ENCODE measurements at regions not wholly inside any gene's neighbourhood (a gene's known extent, or its start where the extent isn't known, plus 50 kb on each side); places are given as distances from the start of the nearest gene placed in this dataset.

GRCh38 chr17:33816842-33817617 lies 438.1 kb upstream of the CCL2 start:
- WGBS: 82% methylated on average over 9 of the region's 9 CpGs
- H3K36me3 ChIP-seq (ENCODE audit: insufficient read depth, low read length): no peaks in the 10 kb centered on the region
- no peak overlapping the region for H3K27ac ChIP-seq (ENCODE audit: low read depth, low read length)
- H3K27me3 ChIP-seq (ENCODE audit: insufficient read depth, low read length): no peaks in the 10 kb centered on the region
- no peak overlapping the region for H3K4me3 ChIP-seq (ENCODE audit: low read length)
- H3K9me3 ChIP-seq (ENCODE audit: insufficient read depth, low read depth, low read length): no peaks in the 10 kb centered on the region
- no peak overlapping the region for H3K9ac ChIP-seq (ENCODE audit: low read depth, low read length)
- H3K4me1 ChIP-seq (ENCODE audit: insufficient read depth, low read length): peaks cover 6% of the 10 kb centered on the region; the same call in 1 of the 2 replicates

- Histone ChIP-seq H3K9me3 (ENCODE audit: insufficient read depth, low read depth, low read length) (no peaks in the 10 kb centered on the region), H3K27me3 (ENCODE audit: insufficient read depth, low read length) (no peaks in the 10 kb centered on the region), H3K36me3 (ENCODE audit: insufficient read depth, low read length) (no peaks in the 10 kb centered on the region), H3K4me1 (ENCODE audit: insufficient read depth, low read length) (no peaks in the 10 kb centered on the region), H3K9ac (ENCODE audit: low read depth, low read length) (no peak overlapping the region), H3K4me3 (ENCODE audit: low read length) (no peak overlapping the region), H3K27ac (ENCODE audit: low read depth, low read length) (no peak overlapping the region)
- WGBS: 94% methylated on average over 4 of the region's 4 CpGs
Observed at GRCh38 chr17:33819539-33819938, 435.5 kb upstream of the CCL2 start.

GRCh38 chr17:33832262-33832661 lies 422.8 kb upstream of the CCL2 start:
- no peak overlapping the region for H3K9ac ChIP-seq (ENCODE audit: low read depth, low read length)
- no peak overlapping the region for H3K27ac ChIP-seq (ENCODE audit: low read depth, low read length)
- no peaks in the 10 kb centered on the region for H3K4me1 ChIP-seq (ENCODE audit: insufficient read depth, low read length)
- WGBS: 57% methylated on average over 2 of the region's 2 CpGs
- no peaks in the 10 kb centered on the region for H3K36me3 ChIP-seq (ENCODE audit: insufficient read depth, low read length)
- no peaks in the 10 kb centered on the region for H3K27me3 ChIP-seq (ENCODE audit: insufficient read depth, low read length)
- H3K4me3 ChIP-seq (ENCODE audit: low read length): no peak overlapping the region
- no peaks in the 10 kb centered on the region for H3K9me3 ChIP-seq (ENCODE audit: insufficient read depth, low read depth, low read length)

GRCh38 chr17:33837281-33837680 lies 417.8 kb upstream of the CCL2 start:
- no peak overlapping the region for H3K27ac ChIP-seq (ENCODE audit: low read depth, low read length)
- H3K9me3 ChIP-seq (ENCODE audit: insufficient read depth, low read depth, low read length): no peaks in the 10 kb centered on the region
- H3K4me1 ChIP-seq (ENCODE audit: insufficient read depth, low read length): no peaks in the 10 kb centered on the region
- no peaks in the 10 kb centered on the region for H3K36me3 ChIP-seq (ENCODE audit: insufficient read depth, low read length)
- H3K27me3 ChIP-seq (ENCODE audit: insufficient read depth, low read length): no peaks in the 10 kb centered on the region
- H3K9ac ChIP-seq (ENCODE audit: low read depth, low read length): no peak overlapping the region
- H3K4me3 ChIP-seq (ENCODE audit: low read length): no peak overlapping the region

GRCh38 chr17:33838281-33838680 lies 416.8 kb upstream of the CCL2 start:
- H3K27me3 ChIP-seq (ENCODE audit: insufficient read depth, low read length): no peaks in the 10 kb centered on the region
- no peaks in the 10 kb centered on the region for H3K4me1 ChIP-seq (ENCODE audit: insufficient read depth, low read length)
- H3K9me3 ChIP-seq (ENCODE audit: insufficient read depth, low read depth, low read length): no peaks in the 10 kb centered on the region
- H3K4me3 ChIP-seq (ENCODE audit: low read length): no peak overlapping the region
- 90% methylated on average over 2 of the region's 2 CpGs for WGBS
- H3K9ac ChIP-seq (ENCODE audit: low read depth, low read length): no peak overlapping the region
- H3K36me3 ChIP-seq (ENCODE audit: insufficient read depth, low read length): no peaks in the 10 kb centered on the region
- no peak overlapping the region for H3K27ac ChIP-seq (ENCODE audit: low read depth, low read length)

- no peak overlapping the region for H3K9ac ChIP-seq (ENCODE audit: low read depth, low read length)
- H3K4me1 ChIP-seq (ENCODE audit: insufficient read depth, low read length): no peaks in the 10 kb centered on the region
- H3K9me3 ChIP-seq (ENCODE audit: insufficient read depth, low read depth, low read length): no peaks in the 10 kb centered on the region
- H3K4me3 ChIP-seq (ENCODE audit: low read length): no peak overlapping the region
- no peaks in the 10 kb centered on the region for H3K36me3 ChIP-seq (ENCODE audit: insufficient read depth, low read length)
- H3K27me3 ChIP-seq (ENCODE audit: insufficient read depth, low read length): no peaks in the 10 kb centered on the region
- 74% methylated on average over 4 of the region's 4 CpGs for WGBS
- H3K27ac ChIP-seq (ENCODE audit: low read depth, low read length): no peak overlapping the region
Observed at GRCh38 chr17:33847900-33848299, 407.2 kb upstream of the CCL2 start.

- Histone ChIP-seq H3K4me3 (ENCODE audit: low read length) (no peak overlapping the region), H3K27ac (ENCODE audit: low read depth, low read length) (no peak overlapping the region), H3K27me3 (ENCODE audit: insufficient read depth, low read length) (no peaks in the 10 kb centered on the region), H3K4me1 (ENCODE audit: insufficient read depth, low read length) (no peaks in the 10 kb centered on the region), H3K36me3 (ENCODE audit: insufficient read depth, low read length) (no peaks in the 10 kb centered on the region), H3K9ac (ENCODE audit: low read depth, low read length) (no peak overlapping the region), H3K9me3 (ENCODE audit: insufficient read depth, low read depth, low read length) (no peaks in the 10 kb centered on the region)
- WGBS: 97% methylated on average over 3 of the region's 3 CpGs
Observed at GRCh38 chr17:33848433-33848832, 406.7 kb upstream of the CCL2 start.

GRCh38 chr17:33854596-33854995 lies 400.5 kb upstream of the CCL2 start:
- WGBS: 85% methylated on average over 2 of the region's 2 CpGs
- Histone ChIP-seq H3K27ac (ENCODE audit: low read depth, low read length) (no peak overlapping the region), H3K9me3 (ENCODE audit: insufficient read depth, low read depth, low read length) (no peaks in the 10 kb centered on the region), H3K9ac (ENCODE audit: low read depth, low read length) (no peak overlapping the region), H3K36me3 (ENCODE audit: insufficient read depth, low read length) (no peaks in the 10 kb centered on the region), H3K27me3 (ENCODE audit: insufficient read depth, low read length) (no peaks in the 10 kb centered on the region), H3K4me3 (ENCODE audit: low read length) (no peak overlapping the region), H3K4me1 (ENCODE audit: insufficient read depth, low read length) (peaks cover 6% of the 10 kb centered on the region)

- Histone ChIP-seq H3K9ac (ENCODE audit: low read depth, low read length) (no peak overlapping the region), H3K36me3 (ENCODE audit: insufficient read depth, low read length) (no peaks in the 10 kb centered on the region), H3K4me3 (ENCODE audit: low read length) (no peak overlapping the region), H3K27ac (ENCODE audit: low read depth, low read length) (no peak overlapping the region), H3K27me3 (ENCODE audit: insufficient read depth, low read length) (no peaks in the 10 kb centered on the region), H3K4me1 (ENCODE audit: insufficient read depth, low read length) (peaks cover 6% of the 10 kb centered on the region), H3K9me3 (ENCODE audit: insufficient read depth, low read depth, low read length) (no peaks in the 10 kb centered on the region)
- WGBS: 65% methylated on average over 6 of the region's 6 CpGs
Observed at GRCh38 chr17:33858121-33858520, 397.0 kb upstream of the CCL2 start.

GRCh38 chr17:33858682-33859081 lies 396.4 kb upstream of the CCL2 start:
- no peak overlapping the region for H3K9ac ChIP-seq (ENCODE audit: low read depth, low read length)
- no peaks in the 10 kb centered on the region for H3K36me3 ChIP-seq (ENCODE audit: insufficient read depth, low read length)
- H3K4me1 ChIP-seq (ENCODE audit: insufficient read depth, low read length): peaks cover 6% of the 10 kb centered on the region
- H3K27me3 ChIP-seq (ENCODE audit: insufficient read depth, low read length): no peaks in the 10 kb centered on the region
- no peak overlapping the region for H3K4me3 ChIP-seq (ENCODE audit: low read length)
- no peaks in the 10 kb centered on the region for H3K9me3 ChIP-seq (ENCODE audit: insufficient read depth, low read depth, low read length)
- H3K27ac ChIP-seq (ENCODE audit: low read depth, low read length): no peak overlapping the region
- 100% methylated on average over 1 of the region's 1 CpG for WGBS

- Histone ChIP-seq H3K36me3 (ENCODE audit: insufficient read depth, low read length) (no peaks in the 10 kb centered on the region), H3K27ac (ENCODE audit: low read depth, low read length) (no peak overlapping the region), H3K4me1 (ENCODE audit: insufficient read depth, low read length) (peaks cover 6% of the 10 kb centered on the region), H3K9ac (ENCODE audit: low read depth, low read length) (no peak overlapping the region), H3K4me3 (ENCODE audit: low read length) (no peak overlapping the region), H3K9me3 (ENCODE audit: insufficient read depth, low read depth, low read length) (no peaks in the 10 kb centered on the region), H3K27me3 (ENCODE audit: insufficient read depth, low read length) (no peaks in the 10 kb centered on the region)
- 83% methylated on average over 4 of the region's 4 CpGs for WGBS
Observed at GRCh38 chr17:33862772-33863602, 392.1 kb upstream of the CCL2 start.
